UCSD-AML1 (cell line): ENCODE measurements at regions not wholly inside any gene's neighbourhood (a gene's known extent, or its start where the extent isn't known, plus 50 kb on each side); places are given as distances from the start of the nearest gene placed in this dataset.

Experiments used
- DNase-seq: peaks from one replicate; lab custom pipeline; 2025; ENCODE audit not compliant: unreplicated experiment; lab: John Stamatoyannopoulos, UW

DNA sequence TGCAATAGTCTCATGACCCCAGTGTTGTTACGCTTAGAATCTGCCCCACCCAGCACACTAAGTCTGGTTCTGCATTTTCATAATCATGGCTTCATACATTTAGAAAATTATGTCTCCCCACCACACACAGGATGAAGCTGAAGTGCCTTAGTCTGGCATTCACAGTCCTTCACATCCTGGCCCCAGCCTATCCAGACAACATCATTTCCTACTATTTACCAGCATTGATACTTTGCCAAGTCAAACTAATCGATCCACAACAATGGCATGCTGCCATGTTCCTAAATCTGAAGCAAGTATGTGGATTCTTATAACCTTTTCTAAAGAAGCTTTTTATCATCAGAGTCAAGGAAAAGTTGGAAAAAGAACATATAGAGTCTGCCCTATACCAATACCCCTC lies 132.4 kb upstream of the FBXL4 start:
- no peak for DNase-seq

DNA sequence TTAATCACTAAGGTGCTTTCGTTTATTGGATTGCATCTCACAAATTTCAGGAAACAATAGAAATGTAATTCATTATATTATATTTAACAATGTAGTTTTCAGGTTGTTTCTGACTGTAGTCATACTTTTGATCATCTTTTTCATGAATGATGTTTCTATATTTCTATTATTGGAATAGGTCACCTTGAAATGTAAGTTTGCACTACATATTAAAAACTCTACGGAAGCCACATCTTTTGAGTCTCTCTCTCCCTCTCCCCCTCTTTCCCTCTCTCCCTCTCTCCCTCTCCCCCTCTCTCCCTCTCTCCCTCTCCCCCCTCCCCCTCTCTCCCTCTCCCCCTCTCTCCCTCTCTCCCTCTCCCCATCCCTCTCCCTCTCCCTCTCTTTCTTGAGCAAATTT lies 131.3 kb upstream of the FBXL4 start:
- no peak for DNase-seq

DNA sequence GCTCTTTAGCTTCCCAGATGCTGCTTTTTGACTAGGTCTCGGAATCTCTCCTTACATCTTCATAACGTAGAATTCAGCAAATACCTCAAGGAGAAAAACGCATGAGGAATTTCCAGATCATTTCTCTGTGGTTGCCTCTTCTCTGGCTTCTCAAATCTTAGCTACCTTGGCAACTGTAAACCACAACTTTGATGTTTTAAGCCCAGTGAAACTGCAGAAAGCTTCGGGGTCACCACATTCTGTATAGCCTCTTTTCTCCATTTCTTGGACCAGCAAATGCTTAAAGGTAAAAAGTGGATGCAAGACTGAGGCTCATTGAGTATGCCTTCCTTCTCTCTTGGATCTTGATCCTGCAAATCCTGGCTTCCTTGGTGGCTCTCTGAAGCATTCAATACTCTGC lies 125.5 kb upstream of the FBXL4 start:
- DNase-seq, result no peak

DNA sequence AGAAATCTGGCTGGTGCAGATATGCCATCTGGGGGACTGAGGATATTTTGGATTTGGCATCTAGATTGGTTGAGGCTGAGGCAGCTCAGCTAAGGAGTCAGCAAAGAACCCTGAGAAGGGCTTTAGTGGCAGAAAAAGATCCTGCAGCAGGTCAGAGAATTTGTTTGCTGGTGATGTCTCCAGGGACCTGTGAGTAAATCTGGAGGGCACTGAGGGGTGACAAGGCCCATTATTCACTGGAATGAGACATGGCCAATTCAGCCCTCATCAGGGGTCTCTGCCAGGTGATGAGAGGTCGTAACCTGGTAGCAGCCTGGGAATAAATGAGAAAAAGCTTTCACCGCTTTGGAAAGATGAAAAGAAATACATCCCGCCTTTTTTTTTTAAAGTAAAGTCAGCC lies 118.3 kb upstream of the FBXL4 start:
- no peak for DNase-seq

DNA sequence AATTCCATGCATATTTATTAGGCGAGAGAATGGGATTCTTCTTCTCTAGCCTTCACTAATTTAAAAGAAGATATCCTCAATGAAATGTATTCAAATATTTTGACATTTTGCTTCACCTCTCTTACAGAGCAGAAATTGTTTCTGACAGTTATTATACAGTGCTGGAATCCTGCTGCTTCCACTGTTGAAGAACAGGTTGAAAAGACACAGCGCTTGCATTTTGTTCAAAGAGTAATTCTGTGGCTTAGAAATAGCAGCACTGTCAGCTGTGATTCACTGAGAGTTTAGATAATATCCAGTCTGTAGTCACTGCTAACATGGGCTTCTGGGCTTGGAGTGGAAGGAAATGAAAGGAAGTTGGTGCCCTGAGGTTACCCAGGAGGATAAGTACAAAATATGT lies 117.1 kb upstream of the FBXL4 start:
- no peak for DNase-seq

DNA sequence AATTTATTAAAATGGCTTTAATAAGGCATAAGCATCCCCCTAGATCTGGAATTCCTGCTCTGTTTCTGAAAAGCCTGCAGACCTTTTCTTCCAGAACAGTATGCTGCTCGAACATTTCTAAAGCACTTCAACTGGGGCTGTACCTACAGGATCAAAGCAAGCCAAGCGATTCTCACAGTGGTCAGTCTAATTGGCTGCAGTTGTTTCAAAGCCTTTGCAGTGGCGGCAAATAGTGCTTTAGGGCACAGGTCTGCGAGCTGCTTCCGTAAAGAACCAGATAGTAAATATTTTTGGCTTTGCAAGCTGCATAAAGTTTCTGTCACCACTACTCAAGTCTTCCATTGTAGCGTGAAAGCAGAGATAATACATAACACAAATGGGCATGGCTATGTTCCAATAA lies 88.9 kb upstream of the FBXL4 start:
- DNase-seq, result no peak

DNA sequence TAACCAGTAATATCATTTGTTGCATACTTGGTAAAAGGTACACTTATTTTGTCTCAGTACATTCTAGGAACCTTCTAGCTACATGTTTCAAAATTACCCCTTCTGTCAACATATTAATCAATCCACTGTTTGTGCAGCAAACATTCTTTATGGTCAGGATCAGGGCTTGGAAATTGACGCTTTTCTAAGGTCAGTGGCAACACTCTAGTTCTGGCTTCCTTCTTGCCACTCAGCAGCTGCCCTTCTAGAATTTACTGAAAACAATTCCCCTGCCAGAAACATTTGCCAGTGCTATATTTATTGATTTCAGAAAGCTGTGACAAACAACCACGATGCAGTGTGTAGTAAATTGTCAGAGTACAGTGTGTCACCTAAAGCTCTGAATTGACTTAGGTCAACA lies 84.7 kb upstream of the FBXL4 start:
- no peak for DNase-seq

DNA sequence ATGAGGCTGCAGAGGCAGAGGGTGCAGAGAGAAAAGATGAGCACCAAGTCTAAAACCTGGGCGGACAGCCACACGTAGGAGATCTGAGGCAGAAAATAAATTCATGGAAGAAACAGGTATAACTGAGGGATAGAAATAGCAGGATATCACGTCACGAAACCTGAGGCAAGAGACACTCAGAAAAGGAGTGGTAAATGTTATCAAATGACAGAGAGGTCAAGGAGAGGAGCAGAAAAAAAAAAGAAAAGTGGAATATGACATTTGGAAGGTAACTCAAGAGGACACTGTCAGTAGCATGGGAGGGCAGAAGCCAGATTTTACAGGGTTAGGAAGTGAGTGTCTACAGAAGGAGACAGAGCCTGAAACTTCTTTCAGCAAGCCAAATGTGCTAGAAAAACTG lies 84.2 kb upstream of the FBXL4 start:
- DNase-seq, result no peak

DNA sequence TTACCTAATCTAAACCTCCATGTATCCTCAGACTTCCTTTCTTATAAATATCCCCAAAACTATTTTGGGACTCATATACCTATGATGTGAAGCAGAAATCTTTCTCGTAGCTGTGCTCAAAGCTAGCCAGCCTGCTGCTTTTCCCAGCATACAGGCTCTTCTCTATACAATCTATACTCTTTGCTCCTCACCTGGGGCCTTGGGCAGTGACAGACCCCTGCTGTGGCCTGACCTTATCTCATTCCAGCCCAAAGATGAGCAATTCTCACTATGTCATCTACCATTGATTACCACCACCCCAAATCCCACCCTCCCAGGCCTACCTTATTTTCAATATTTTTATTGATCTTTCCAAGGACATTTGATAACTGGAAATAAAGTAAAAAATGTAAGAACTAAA lies 83.2 kb upstream of the FBXL4 start:
- DNase-seq, result no peak

DNA sequence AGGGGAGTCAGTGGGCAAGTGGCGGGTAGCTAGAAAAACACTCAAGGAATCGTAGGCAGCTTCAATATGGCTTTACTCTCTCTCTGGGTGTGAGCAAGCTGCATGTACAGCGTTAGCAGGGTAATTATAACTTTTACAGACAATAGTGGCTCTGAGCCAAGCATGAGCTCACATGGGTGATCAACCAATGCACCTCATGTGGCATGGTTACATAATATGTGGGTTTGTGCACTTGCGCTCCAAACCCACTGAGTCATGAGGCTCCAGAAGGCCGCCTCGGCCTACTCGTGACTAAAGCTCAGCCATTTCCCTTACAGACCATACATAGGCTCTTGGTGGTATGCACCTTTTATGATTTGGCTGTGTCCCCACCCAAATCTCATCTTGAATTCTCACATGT lies 78.4 kb upstream of the FBXL4 start:
- no peak for DNase-seq

DNA sequence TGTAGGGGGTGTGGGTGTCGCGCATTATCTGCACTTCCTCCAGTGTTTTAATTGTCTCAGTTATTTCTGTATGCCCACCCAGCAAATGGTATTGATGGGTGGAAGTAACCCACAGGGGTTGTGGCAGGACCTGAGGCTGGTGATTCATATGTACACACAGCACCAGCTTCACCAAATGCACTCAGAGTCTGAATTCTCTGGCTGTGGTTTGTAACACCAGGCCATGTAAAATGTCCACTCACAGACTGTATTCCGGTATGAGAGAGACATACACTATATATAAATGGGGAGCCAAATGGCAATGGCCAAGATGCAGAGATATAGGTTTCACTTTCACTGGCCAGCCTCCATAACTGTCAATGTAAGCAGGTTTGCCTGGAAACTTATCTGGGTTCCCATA lies 76.3 kb upstream of the FBXL4 start:
- no peak for DNase-seq

DNA sequence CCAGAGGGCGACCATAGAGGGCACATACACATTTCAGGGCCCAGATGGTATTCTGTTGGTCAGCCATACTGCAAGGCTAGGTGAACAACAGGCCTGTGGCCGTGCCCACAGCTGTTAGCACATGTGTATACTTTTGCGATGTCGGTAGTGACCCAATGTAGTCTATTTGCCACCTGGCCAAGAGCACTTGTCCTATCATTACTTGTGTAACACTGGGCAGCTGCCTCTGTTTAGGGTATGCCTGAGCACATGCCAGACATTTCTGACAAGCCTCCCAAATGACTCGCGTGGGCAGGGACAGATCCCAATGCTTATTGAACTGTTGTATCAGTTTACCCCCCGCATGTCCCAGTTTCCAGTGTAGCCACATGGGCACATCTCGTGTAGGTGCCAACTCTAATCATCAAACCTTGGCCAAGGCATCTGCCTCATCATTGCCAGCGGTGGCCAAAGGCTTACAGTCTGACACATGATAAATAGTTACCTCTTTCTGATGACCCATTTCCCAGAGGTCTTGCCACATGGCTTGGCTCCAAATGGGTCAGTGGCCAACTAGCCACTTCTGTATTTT lies 74.4 kb upstream of the FBXL4 start:
- DNase-seq, result no peak

DNA sequence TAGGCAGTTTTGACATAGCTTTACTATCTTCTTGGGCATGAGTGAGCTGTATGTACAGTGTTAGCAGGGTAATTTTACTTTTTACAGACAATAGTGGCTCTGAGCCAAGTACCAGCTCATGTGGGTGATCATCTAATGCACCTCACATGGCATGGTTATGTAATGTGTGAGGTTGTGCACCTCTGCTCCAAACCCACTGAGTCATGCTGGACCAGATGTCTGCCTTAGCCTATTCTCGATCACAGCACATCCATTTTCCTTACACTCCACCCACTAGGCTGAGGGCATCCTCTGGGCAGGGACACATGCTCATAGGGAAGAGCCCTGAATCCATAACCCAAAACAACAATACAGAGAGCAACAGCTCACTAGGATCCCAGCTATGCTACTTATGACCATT lies 71.6 kb upstream of the FBXL4 start:
- DNase-seq, result no peak

DNA sequence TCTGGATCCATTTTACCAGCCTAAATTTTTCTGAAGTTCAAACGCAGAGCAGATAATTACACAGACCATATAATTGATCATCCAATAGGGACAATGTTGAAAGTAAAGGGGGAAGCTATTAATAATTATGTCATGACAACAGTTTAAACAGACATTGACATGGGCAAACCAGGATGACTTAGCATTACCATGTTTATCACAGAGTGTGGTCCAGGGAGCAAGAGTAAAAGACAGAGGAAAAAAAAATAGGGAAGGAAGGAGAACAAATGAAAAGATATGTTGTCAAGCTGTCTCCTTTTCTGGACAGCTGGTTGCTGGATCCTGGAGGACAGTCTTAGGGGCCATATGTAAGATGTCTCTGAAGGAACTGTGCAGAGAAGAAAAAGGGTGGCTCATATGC lies 69.4 kb upstream of the FBXL4 start:
- no peak for DNase-seq

DNA sequence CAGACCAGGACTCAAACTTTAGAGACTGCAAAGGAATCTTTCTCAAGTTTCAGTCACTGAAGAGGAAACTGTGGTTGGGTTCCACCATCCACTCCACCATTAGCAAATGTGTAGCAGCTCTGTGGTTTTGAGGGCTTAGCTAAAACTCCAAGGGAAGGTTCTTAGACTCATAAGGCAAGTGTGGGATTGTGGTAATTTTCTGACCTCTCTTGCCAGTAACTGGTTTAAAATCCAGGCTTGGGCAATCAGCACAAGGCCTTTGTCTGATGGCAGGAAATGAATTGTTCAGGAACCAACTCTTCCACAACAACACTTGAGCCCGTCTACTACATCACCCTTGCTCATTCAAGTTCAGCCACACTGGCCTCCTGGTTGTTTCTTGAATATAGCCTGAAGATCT lies 68.6 kb upstream of the FBXL4 start:
- peak; percentile 30 for DNase-seq

DNA sequence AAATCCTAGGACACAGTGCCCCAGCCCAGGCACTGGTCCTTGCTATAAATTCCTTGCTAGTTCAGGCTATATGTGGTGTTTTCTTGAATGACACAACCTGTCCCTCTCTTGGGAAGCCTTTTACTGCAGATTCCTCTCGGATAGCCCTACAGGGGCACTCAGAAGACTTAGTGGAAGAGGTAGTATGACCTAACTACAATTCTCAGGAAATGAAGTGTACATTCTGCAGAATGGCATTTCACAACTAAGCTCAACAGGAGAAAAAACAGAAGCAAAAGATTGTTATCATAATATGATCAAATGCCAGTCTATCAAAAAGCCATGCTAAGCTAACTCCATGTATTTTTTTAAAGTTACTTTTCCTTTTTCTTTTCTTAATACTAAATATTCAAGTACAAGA lies 66.3 kb upstream of the FBXL4 start:
- no peak for DNase-seq

DNA sequence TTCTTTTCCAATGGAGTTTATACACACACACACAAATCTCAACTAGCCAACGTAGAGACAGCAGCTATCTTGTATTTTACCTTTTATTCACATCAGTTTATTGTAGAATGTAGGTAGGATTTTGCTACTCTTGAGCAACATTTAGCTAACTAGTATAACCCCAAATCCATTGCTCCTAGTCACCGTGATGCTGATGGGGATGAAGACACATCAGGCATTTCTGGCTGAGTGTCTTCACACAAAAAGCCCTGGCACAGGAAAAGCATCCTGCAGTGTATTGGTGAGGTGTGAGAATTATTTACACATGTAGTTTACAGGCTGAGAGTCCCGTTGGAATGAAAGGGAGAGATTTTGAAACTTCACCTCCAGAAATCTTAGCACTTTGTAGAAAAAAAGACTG lies 65.9 kb upstream of the FBXL4 start:
- DNase-seq, result no peak

DNA sequence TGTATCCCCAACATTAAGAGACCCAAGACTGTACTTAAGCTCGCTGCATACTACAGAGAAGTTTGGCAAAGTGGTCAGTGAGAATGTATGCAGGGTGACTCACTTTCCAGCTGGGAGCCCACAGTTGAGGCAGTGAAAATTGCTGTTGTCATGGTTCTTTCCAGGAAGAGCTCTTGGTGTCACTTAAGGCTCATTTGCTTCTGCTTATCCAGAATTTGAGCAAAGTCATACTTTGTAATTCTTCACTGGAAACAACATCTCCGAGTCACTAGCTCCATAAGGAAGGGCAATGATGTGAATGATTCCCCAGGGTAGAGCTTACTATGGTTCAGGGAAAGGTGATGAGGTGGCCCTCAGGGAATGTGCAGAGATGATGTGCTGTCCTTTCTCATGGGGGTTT lies 65.4 kb upstream of the FBXL4 start:
- peak; percentile 20 for DNase-seq

DNA sequence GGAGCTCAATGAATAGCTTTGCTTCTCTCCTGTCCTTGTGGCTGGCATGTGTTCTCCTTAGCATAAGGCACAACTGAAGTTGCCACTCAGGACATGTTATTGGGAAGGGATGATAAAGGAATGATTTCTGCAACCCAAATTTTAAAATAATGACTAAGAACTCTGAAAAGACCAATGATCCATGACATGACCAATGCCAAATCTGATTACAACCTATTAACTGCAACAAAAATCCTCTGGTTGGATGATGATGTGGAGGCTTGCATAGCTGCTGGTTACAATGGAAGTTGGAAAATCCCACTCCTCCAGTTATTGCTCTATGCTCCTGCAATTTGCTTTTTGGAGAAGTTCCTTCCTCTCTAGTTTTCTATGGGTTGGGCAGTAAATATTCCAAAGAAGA lies 63.4 kb upstream of the FBXL4 start:
- DNase-seq, result no peak

DNA sequence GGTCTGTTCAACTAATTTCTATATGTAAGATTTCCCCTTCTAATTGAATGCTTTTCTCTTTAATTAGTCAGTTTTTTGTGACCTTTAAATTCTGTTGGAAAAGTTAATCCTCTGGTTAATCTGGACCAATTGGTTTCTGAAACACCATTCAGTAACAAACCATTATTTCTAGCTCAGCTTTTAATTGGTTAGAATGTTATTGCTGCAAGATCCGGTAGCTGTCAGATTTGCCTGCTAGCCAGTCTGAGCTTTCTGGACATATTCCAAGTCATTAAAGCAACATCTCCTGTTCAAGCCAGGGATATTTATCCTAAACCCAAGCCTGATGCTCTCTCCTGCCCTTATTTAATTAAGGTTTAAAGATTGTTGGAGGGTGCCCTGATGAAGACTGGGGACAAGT lies 55.1 kb upstream of the FBXL4 start:
- DNase-seq, result no peak

DNA sequence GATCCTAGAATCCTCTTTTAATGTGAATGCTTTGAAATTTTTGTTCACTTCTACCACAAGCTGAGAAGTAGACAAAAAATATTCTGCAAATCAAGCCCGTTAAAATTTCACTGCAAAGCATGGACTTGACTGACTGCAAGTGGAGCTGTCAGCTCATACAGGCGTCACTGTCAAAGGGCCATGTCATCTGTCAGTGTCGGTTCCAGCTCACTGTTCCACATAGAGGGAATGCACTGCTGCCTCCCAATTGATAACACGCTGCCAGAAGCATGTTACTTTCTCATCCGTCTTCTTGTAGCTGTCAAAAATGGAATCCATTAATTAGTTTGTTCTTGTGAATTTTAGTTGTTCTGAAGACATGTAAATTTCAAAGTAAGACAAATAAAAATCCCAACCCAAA lies 50.4 kb upstream of the FBXL4 start:
- DNase-seq, result no peak
